ENCODE measurements at regions not wholly inside any gene's neighbourhood (a gene's known extent, or its start where the extent isn't known, plus 50 kb on each side); places are given as distances from the start of the nearest gene placed in this dataset.

GRCh38 chr2:224135881-224136280, 96.8 kb upstream of the SERPINE2 start (continued):
- TF ChIP-seq CTCF (conservative IDR thresholded peaks at IDR 0.05; ENCODE audit: low read depth in 2 of 2), result no peak
- TF ChIP-seq EZH2 (IDR thresholded peaks at IDR 0.05; ENCODE audit: low read depth, unreplicated experiment), result no peak
- no peak for TF ChIP-seq POLR2AphosphoS5 (IDR thresholded peaks at IDR 0.05; ENCODE audit: low read depth)

GRCh38 chr2:224134003-224134734, 95.1 kb upstream of the SERPINE2 start:
- Mint-ChIP-seq H3K36me3 (ENCODE audit: low read depth) (no peaks in the 10 kb centered on the region), H3K4me1 (peaks cover 3% of the 10 kb centered on the region; the same call in 2 of the 3 replicates), H3K4me3 (no peak overlapping the region), H3K27ac (no peak overlapping the region), H3K9me3 (no peaks in the 10 kb centered on the region), H3K27me3 (ENCODE audit: insufficient read depth, low read depth, poor library complexity) (peaks cover 3% of the 10 kb centered on the region)
- Histone ChIP-seq H3K36me3 (ENCODE audit: insufficient read depth) (no peaks in the 10 kb centered on the region), H3K79me2 (replicated peaks; ENCODE audit: insufficient read depth) (no peaks in the 10 kb centered on the region), H3F3A (replicated peaks; ENCODE audit: low read depth) (no peaks in the 10 kb centered on the region), H3K9me2 (ENCODE audit: insufficient read depth) (no peaks in the 10 kb centered on the region; the same call in 1 of the 2 replicates), H3K4me2 (no peak overlapping the region), H3K27me3 (ENCODE audit: insufficient read depth) (no peaks in the 10 kb centered on the region), H3K27ac (ENCODE audit: low read depth) (no peak overlapping the region), H2AFZ (peak overlapping the region; percentile 72; the same call in 1 of the 2 replicates), H3K4me3 (no peak overlapping the region), H3K4me1 (ENCODE audit: insufficient read depth) (no peaks in the 10 kb centered on the region), H4K20me1 (replicated peaks; ENCODE audit: insufficient read depth) (no peaks in the 10 kb centered on the region)
- no peak for TF ChIP-seq EZH2phosphoT487 (IDR thresholded peaks at IDR 0.05; ENCODE audit: unreplicated experiment)
- ATAC-seq (no peak), DNase-seq (ENCODE audit: low spot score) (no peak)

GRCh38 chr2:224133387-224133786, 94.3 kb upstream of the SERPINE2 start:
- Histone ChIP-seq H3K9me2 (ENCODE audit: insufficient read depth) (no peaks in the 10 kb centered on the region; the same call in 1 of the 2 replicates), H3K4me1 (ENCODE audit: insufficient read depth) (no peaks in the 10 kb centered on the region), H3K79me2 (replicated peaks; ENCODE audit: insufficient read depth) (no peaks in the 10 kb centered on the region), H3K27ac (ENCODE audit: low read depth) (no peak overlapping the region), H3K4me3 (no peak overlapping the region), H3F3A (replicated peaks; ENCODE audit: low read depth) (no peaks in the 10 kb centered on the region), H4K20me1 (replicated peaks; ENCODE audit: insufficient read depth) (no peaks in the 10 kb centered on the region), H3K36me3 (ENCODE audit: insufficient read depth) (no peaks in the 10 kb centered on the region), H2AFZ (0 out of 2 replicates have a peak overlapping the region, but pooled peaks have one; percentile 32), H3K27me3 (ENCODE audit: insufficient read depth) (no peaks in the 10 kb centered on the region), H3K4me2 (no peak overlapping the region)
- Mint-ChIP-seq H3K36me3 (ENCODE audit: low read depth) (no peaks in the 10 kb centered on the region), H3K27me3 (ENCODE audit: insufficient read depth, low read depth, poor library complexity) (peaks cover 3% of the 10 kb centered on the region), H3K4me3 (no peak overlapping the region), H3K9me3 (no peaks in the 10 kb centered on the region), H3K4me1 (peaks cover 3% of the 10 kb centered on the region; the same call in 2 of the 3 replicates), H3K27ac (no peak overlapping the region)
- ATAC-seq, result no peak
- DNase-seq (ENCODE audit: low spot score), result no peak
- TF ChIP-seq STAT1 (IDR thresholded peaks at IDR 0.05; ENCODE audit: unreplicated experiment), result no peak
- TF ChIP-seq REST (IDR thresholded peaks at IDR 0.05; ENCODE audit: unreplicated experiment), result no peak
- TF ChIP-seq POLR2AphosphoS5 (IDR thresholded peaks at IDR 0.05; ENCODE audit: low read depth), result no peak
- TF ChIP-seq NANOG (IDR thresholded peaks at IDR 0.05; ENCODE audit: borderline replicate concordance), result no peak
- no peak for TF ChIP-seq EZH2phosphoT487 (IDR thresholded peaks at IDR 0.05; ENCODE audit: unreplicated experiment)
- no peak for TF ChIP-seq JUNB (IDR thresholded peaks at IDR 0.05; ENCODE audit: unreplicated experiment)
- no peak for TF ChIP-seq ZNF331 (CRISPR knock-in tag; IDR thresholded peaks at IDR 0.05; ENCODE audit: low read depth)
- no peak for TF ChIP-seq CREB1 (CRISPR knock-in tag; IDR thresholded peaks at IDR 0.05; ENCODE audit: low read depth)
